HG02970 (cell line): ENCODE measurements at regions not wholly inside any gene's neighbourhood (a gene's known extent, or its start where the extent isn't known, plus 50 kb on each side); places are given as distances from the start of the nearest gene placed in this dataset.
"Not testable (repeated sequence)": the region's sequence is repeated elsewhere in the genome, so short reads cannot be mapped to it uniquely, and the experiment has no call there.

Experiments used
- ATAC-seq: cut with Tn5 transposase; IDR thresholded peaks from one replicate; pipeline ENCODE4 v1.9.1; 2021; ENCODE audit warnings: mild to moderate bottlenecking, moderate library complexity, moderate number of reproducible peaks; ENCODE audit not compliant: unreplicated experiment, low FRiP score

DNA sequence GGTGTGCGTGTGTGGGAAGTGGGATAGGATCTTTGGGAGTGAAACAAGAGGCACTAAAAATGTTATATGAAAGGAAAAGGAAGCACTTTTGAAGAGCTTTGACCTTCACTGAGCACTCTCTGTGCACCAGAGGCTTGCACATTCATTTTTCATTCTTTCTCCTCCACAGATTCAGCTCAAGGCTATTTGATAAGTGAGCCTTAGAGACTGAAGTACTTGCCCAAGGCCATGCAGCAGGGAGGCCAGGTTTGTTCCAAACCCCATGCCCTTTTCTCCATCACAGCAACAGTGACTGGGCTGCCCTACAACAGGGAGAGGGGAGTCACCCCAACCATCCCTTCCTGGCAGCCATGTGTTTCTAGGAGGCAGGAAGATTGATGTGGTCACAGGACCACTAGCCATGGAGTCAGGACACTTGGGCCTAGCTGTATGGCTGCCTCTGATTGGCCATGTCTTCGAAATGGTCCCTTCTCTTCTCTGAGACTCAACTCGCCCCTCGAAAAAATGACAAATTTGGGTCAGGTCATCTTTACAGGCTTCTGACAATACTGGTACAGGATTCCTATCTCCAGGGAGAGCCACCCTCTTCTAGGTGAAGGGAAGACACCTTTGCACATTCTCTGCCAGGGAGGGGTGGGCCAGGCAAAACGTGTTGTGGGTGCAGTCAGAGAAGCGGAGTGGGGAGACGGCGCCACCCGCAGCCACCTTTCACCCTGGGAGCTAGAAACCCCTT is 123.5 kb upstream of the MYCN start:
- no peak for ATAC-seq

DNA sequence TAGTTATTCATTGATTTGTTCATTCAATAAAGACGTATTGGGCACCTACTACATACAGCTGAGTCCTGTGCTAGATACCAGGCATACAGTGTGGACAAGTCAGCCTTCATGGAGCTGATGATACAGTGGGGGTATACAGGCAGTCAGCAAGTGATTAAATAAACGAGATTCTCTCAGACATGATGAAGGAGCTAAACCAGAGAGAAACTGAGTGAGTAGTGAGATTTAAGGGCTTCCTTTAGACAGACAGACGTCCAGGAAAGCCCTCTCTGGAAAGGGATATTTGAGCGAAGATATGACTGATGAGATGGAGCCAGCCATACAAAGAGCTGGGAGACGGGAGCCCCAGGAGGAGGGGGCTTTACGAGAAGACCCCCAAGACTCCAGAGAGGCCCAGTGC is 122.6 kb upstream of the MYCN start:
- no peak for ATAC-seq

DNA sequence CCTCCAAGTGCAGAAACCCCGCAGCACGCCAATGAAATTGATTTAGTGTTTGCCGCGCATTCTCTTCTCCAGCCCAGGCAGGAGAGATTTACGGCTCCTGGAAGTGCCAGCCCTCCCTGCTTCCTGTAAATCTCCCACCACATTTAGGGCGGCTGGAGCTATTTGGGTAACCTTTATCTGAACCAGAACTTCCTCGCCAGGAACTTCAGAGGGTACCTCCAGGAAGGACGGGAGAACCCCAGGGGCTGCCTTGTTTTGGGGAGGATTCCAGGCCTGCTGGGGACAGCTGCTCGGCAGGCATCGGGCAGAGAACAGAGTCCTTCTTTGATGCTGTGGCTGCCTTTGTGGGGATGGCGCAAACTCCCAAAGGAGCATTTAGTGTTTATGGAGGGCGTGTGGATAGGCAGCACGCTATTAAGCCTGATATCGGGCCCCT is 122.0 kb upstream of the MYCN start:
- ATAC-seq: no peak

DNA sequence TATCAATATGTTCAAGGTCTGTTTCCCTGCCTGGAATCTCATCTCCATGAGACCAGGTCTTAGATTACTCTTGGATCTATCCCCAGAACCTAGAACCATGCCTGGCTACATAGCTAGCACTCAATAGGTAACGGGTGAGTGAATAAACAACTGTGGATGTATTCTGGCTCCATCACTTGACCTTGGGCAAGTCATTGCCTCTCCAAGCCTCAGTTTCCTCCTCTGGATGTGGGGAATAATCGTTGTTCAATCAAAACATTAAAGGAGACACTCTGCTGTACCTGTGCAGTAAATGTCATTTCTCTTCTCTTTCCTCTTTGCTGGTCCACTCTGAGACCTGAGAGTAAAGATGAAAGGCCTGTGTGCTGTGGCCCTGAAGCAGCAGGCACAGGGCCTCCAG is 121.5 kb upstream of the MYCN start:
- no peak for ATAC-seq

DNA sequence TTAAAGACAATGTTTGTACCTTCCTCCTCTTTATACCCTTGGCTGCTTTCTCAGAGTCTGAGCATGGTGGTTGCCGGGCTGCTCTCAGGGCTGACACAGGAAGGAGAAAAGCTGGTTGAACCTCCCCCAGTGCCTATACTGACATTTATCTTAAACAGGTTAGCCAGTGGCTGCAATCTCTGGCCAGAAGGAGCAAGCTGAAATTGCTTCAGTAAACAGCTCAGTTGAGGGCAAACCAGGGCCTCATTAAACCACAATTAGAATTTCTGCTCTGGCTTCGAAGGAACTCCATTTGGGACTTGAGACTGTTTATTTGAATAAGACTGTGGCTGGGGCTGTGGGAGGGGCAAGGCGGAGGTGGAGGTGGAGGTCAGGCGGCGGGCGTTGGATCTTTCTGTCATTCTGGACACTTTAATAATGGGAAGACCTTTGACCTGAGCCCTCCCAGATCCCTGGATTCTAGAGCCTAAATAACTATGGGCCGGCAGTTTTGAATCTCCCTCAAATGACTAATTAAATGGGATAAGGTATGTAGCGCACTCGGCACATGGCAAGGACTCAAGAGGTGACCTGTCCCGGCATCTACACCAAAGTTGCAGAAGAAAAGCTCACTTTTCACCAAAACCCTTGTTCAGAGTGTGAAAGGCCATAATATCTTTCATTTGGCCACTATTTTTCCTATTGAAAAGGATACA is 120.6 kb upstream of the MYCN start:
- ATAC-seq: no peak

DNA sequence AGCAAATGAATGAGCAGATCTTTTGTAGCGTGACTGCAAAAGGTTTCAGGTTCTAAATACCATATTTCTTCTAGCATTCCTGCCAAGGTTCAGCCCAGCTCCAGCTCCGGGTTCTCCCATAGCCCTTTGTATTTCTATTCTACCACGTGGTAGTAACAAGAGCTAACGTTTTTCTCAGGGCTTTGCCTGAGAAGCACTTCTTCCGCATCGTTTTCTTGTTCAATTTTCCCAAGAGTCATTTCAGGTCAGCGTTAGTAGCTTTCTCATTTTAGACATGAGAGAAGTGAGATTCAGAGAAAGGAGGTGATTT is 120.1 kb upstream of the MYCN start:
- no peak for ATAC-seq

DNA sequence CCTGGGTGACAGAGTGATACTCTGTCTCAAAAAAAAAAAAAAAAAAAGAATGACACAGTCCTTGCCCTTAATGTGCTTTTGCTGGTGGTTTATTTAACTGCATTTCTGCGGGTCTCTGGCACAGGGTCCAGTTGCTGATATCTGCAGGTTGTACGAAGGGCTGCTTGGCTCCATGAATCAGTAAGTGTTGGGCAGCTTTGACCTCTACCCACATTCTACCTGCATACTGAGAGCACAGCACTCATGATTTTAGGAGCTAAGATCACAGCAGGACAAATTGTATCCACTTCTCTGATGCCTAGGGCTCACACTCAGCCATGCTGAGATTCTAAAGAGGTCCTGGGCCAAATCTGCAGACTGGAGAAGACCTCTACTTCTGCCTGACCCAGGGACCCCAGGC is 119.4 kb upstream of the MYCN start:
- ATAC-seq: no peak

DNA sequence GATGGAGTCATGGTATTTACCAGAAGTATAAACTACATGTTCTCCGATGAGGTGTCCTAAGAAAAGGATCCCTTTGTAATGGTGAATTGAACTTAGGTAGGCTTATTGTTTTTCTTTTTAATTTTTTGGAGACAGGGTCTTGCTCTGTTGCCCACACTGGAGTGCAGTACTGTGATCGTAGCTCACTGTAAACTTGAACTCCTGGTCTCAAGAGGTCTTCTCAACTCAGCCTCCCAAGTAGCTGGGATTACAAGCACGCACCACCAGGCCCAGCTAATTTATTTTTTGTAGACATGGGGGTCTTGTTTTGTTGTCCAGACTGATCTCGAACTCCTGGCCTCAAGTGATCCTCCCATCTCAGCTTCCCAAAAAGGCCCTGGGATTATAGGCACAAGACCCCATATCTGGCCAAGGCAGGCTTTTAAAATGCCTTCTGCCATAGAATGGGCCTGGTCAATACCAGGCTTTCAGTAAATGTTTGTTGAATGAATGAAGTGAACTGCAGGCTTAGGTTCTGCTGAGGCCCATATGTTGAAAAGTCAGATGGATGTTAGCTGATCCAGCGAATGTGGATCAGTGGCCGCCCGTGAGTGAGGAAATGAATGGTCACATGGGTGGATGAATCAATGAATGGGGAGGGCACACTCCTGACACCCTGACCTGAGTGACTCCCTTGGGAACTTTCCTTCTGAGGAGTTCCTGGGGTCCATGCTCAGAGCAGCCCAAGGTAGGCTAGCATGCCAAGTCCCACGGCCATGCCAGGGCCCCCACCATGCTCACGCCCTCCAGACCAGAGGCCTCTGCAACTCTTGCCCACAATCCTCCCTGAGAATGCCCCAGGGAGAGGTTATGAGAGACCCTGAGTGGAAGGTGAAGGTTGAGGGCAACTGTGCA is 118.0 kb upstream of the MYCN start:
- ATAC-seq: no peak

DNA sequence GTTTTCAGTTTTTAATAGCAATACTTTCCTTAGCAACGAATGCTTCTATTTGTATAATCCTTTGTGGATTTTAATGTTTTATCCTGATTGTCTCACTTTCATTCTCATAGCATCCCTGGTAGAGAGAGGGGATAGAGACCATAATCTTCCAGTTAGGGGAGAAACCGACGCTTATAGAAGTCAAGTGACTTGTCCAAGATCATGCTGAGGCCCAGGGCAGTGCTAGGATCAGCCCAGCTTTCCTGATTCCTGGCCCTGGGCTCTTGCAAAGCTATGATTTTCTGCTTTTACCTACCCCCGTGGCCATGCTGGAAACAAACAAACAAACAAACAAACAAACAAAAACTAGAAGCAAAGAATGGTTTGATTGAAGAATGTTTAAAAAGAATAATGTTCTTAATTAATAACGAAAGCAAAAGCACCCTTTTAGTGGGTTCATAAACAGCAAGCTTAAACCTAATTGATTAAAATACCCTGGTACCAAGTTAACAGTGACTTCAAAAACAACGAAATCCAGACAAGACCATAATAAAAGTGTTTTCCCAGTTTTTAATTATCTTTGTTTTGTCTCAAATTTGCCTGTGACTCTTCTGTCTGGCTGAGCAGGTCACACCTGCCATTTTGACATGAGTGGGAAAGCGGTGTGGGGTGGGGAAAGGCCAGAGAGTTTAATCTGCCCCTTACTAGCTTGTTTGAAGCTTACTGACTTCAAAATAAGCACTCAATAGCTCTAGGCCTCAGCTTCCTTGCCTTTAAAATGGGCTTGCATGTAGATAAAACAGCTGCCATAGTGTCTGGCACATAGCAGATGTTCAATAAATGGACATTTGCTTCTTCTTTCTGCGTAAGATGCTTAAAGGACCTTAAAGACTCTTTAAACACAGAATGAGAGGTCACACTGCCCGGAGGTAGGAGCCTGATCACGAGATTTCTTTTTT is 116.6 kb upstream of the MYCN start:
- ATAC-seq: no peak

DNA sequence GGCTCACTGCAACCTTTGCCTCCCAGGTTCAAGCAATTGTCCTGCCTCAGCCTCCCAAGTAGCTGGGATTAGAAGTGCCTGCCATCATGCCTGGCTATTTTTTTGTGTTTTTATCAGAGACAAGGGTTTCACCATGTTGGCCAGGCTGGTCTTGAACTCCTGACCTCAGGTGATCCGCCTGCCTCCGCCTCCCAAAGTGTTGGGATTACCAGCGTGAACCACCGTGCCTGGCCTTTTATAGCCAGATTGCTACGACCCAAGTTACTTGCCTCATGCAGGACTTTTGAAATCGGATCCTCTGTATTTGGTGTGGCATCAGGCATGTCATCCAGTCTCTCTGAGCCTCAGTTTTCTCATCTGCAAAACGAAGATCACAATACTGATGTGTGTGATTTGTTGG is 115.9 kb upstream of the MYCN start:
- ATAC-seq: not testable (repeated sequence)

DNA sequence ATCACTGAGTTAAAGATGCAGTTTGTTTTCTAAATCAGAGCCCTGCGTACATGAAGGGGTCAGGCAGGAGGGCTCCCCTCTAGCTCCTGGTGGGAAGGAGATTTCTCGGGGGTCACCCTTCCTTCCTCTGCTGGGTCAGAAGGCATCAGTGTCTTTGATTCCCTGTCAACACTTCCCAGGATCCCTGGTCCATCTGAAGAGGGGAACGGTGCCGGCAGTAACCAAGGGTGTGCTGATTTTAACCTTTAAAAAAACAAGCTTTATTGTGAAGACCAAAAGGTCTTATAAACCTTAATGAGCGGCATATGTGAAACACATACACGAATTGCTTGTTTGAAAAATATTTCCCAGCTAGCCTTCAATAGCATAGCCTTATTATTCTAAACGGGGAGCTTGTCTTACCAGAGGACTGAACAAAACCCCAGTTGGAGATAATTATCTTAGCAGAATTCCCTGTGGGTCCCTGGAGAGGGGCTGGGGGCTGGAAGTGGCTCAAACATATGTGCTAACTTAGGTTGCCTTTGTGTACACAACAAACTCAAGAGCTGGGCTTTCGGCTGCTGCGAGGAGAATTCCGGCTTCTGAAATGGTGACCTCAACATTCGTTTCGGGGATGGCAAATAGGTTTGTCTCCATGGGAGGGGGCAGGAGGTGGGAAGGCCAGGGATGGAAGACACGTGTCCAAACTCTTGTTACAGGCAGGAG is 114.9 kb upstream of the MYCN start:
- ATAC-seq: no peak

DNA sequence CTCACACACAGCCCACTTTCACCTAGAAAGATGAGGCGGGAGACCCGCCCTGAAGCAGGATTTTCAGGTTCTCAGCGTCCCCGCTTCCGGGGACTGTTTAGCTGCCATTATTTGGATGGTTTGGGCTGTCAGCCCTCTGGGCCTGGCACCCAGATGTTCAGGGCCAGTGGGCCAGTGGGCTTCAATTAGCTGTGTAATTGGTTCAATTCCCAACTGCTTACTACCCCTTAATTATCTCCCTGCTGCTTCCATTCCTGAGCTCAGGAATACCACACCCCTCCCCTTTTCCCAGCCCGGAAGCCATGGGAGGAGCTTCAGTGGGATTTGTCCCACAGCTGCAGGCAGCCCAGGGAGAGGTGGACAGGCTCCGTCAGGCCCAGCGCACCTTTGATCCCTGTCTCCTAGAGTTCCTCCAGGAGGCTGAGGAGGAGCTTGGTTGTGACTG is 114.1 kb upstream of the MYCN start:
- no peak for ATAC-seq

DNA sequence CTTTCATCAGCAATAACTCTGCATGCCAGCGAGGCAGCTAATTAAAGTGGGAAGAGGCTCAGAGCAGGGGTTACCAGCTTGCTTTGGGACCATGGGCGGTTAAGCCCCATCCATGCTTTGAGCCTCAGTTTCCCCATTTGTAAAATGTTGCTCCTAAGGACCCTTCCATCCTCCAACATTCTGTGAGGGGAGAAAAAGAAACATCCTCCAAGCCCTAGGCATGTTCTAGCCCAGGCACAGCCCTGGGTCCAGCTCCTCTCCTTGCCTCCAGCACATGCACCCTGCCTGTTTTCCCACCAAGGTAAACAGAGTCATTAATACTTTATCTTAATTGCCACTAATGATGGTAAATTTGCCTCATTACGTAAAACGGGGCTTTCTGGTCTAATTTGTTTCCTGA is 113.3 kb upstream of the MYCN start:
- no peak for ATAC-seq

DNA sequence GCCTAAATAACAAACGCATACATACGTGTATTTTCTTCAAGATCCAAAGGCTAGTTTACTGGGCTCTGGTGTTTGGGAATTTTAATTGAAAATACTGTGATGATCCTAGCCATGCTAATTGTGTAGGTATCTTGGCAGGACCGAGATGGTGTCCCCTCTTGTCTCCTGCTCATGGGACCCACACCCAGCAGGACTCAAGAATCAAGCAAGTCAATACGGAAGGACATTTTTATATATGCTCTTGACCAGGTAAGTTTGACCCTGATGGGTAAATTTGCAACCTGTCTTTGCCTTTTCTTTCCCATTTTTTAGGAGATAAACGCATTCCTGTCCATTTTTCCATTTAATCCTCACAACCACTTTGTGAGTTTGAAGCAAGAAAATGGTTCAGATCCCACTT is 111.8 kb upstream of the MYCN start:
- no peak for ATAC-seq

DNA sequence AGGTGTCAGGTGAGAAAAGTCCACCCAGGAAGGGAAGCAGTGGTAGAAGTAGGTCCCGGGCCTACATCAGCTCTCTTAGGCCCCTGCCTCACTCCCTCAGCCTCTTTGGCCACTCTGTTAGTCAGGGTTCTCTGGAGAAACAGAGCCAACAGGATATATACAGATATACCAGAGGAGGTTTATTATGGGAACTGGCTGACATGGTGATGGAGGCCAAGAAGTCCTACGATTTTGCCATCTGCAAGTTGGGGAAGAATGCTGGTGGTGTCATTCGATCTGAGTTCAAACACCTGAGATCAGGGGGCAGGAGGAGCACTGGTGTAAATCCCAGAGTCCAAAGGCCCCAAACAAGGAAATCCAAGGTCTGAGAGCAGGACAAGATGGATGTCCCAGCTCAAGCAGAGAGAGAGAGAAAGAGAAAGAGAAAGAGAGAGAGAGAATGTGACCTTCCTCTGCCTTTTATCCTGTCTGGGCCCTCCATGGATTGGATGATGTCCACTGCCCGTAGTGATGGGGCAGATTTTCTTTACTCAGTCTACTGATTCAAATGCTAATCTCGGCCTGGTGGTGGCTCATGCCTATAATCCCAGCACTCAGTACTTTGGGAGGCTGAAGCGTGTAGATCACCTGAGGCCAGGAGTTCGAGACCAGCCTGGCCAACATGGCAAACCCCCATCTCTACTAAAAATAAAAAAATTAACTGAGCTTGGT is 111.1 kb upstream of the MYCN start:
- ATAC-seq: no peak

DNA sequence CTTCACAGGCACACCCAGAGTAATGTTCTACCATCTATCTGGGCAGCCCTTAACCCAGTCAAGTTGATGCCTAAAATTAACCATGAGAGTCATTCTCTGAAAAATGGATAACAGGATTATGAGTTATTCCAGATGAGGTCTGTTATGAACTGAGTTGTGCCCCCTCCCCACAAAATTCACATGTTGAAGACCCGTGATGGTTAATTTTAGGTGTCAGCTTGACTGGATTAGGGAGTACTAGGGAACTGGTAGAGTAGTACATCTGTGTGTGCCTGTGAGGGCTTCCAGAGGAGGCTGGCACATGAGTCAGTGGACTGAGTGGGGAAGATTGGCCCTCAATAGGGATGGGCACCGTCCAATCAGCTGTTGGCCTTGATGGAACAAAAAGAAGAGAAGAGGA is 110.4 kb upstream of the MYCN start:
- no peak for ATAC-seq

DNA sequence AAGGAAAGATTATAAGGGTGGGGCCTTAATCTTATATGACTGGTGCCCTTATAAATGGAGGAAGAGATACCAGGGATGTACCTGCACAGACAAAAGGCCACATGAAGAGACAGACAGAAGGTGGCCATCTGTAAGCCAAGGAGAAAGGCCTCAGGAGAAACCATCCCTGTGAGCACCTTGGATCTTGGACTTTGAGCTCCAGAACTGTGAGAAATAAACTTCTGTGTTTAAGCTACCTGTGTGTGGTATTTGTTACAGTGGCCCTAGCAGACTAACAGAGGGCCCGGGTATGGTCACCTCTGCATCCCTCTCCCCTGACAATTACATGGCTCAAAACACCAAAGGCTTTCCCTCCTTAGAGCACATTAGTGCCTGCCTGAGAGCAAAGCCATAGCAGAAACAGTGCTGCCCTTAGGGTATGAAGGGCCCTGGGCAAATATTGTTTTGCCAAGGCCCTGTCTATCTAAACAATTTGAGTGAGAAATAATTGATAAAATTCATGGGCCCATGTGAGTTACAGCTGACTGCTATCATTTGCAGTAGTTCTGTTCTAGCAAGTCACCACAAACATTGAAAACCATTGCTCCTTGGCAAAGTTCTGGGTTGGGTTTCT is 109.3 kb upstream of the MYCN start:
- no peak for ATAC-seq

DNA sequence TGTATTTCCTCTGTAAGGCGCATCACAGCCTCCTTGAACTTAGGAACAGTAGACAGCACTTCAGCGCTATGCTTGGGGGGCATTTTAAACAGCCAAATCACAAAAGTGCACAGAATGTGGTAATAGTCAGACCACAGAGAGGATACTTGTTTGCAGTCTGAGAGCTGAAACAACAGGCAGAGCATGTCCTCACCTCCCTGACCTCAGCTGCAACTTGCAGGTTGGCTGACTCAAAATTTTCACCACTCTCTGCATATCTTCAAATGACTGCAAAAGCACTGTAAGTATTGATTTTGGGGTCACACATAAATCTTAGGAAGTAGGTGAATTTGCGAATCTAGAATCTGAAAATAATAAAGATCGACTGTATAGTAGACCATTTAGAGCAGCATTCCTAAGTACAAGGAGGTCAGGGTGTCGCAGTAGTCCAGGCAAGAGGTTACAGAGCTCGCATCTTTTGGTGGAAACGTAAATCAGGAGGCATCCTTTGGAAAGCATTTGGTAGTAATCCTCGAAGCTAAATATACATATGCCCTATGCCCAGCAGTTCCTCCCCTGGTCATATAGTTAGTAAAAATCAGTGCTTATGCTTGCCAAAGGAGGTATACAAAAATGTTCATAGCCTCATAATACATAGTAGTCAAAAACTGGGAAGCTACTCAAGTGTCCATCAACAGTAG is 108.2 kb upstream of the MYCN start:
- ATAC-seq: no peak
